Endothelial cell of umbilical vein (primary cell): ENCODE measurements at regions not wholly inside any gene's neighbourhood (a gene's known extent, or its start where the extent isn't known, plus 50 kb on each side); places are given as distances from the start of the nearest gene placed in this dataset.

Experiments
- MYC ChIP-seq: IDR thresholded peaks from one replicate; pipeline ENCODE4 v1.6.1; 2011; ENCODE audit warnings: mild to moderate bottlenecking, low read depth, low read length
- POLR2AphosphoS5 ChIP-seq: IDR thresholded peaks from 2 replicates; pipeline ENCODE4 v1.6.1; 2012; ENCODE audit warnings: low read depth, mild to moderate bottlenecking, control low read depth, low read length, moderate library complexity; ENCODE audit not compliant: insufficient read depth
- TF ChIP-seq, protein P1 (sequence below), 2 donors: IDR thresholded peaks; 1 replicate in 1 of 2; 2 replicates in 1 of 2; pipeline ENCODE4 v1.5.1; 2011; ENCODE audit warnings: low read length in 2 of 2, mild to moderate bottlenecking in 2 of 2, moderate library complexity in 2 of 2, control low read depth in 1 of 2, inconsistent platforms in 1 of 2, low read depth in 1 of 2; ENCODE audit not compliant: insufficient read depth in 1 of 2; ENCODE audit errors: extremely low read depth in 1 of 2

DNA sequence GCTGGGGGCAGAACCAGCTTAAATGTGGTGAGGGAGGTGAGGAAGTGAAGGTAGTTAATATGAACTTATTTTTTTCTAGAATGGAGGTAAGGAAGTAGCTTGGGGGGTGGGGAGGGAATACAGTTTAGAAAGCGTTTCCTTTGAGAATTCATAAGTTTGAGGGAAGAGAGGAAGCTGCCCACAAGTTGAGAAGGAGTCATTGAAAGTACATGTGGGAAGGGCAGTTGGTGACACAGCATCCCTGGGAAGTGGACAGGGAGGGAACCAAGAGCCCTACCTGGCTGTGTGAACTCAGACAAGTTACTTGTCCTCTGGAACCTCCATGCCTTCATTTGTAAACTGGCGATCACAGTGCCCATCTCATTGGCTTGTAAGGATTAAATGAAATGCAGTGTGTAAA lies 125.9 kb upstream of the SPON1 start:
- TF ChIP-seq, protein P1, sequence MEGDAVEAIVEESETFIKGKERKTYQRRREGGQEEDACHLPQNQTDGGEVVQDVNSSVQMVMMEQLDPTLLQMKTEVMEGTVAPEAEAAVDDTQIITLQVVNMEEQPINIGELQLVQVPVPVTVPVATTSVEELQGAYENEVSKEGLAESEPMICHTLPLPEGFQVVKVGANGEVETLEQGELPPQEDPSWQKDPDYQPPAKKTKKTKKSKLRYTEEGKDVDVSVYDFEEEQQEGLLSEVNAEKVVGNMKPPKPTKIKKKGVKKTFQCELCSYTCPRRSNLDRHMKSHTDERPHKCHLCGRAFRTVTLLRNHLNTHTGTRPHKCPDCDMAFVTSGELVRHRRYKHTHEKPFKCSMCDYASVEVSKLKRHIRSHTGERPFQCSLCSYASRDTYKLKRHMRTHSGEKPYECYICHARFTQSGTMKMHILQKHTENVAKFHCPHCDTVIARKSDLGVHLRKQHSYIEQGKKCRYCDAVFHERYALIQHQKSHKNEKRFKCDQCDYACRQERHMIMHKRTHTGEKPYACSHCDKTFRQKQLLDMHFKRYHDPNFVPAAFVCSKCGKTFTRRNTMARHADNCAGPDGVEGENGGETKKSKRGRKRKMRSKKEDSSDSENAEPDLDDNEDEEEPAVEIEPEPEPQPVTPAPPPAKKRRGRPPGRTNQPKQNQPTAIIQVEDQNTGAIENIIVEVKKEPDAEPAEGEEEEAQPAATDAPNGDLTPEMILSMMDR (IDR thresholded peaks at IDR 0.05; ENCODE audit: extremely low read depth in 1 of 2, insufficient read depth in 1 of 2, low read depth in 1 of 2, low read length in 2 of 2), result no peak
- no peak for TF ChIP-seq MYC
- no peak for TF ChIP-seq POLR2AphosphoS5
